GM12878 (cell line): ENCODE measurements at regions not wholly inside any gene's neighbourhood (a gene's known extent, or its start where the extent isn't known, plus 50 kb on each side); places are given as distances from the start of the nearest gene placed in this dataset.

ENCODE experiments used
- ATAC-seq: fragments of 200-7000 bp; cut with Tn5 transposase; 3 replicates; pipeline ENCODE4 v1.9.1; 2020; ENCODE audit warnings: mild to moderate bottlenecking, moderate library complexity
- BruUV-seq: library from RNA; stranded (reverse); fragments of 400-500 nt; replicated peaks from 2 replicates; lab custom pipeline; 2021; lab: Mats Ljungman, UMichigan
- CTCF ChIA-PET: fragments of 300-600 bp; sonication (Branson Sonifier 250); formaldehyde crosslinking; extraction: SDS; loops from one replicate; lab custom pipeline; 2021; ENCODE audit warnings: inconsistent platforms; lab: Yijun Ruan, JAX
- POLR2A ChIA-PET: fragments of 350-600 bp; formaldehyde crosslinking; extraction: SDS; loops from one replicate; lab custom pipeline; 2021; ENCODE audit warnings: inconsistent platforms; lab: Charles Lee
- RAD21 ChIA-PET: fragments of 300-600 bp; sonication (Branson Sonifier 250); formaldehyde crosslinking; loops from one replicate; lab custom pipeline; 2023; ENCODE audit warnings: antibody characterized with exemption; ENCODE audit not compliant: unreplicated experiment; lab: Charles Lee
- SMC1A ChIA-PET: fragments of 300-600 bp; sonication (Branson Sonifier 250); formaldehyde crosslinking; loops from one replicate; lab custom pipeline; 2023; ENCODE audit not compliant: unreplicated experiment, uncharacterized antibody; lab: Charles Lee
- DNase-seq: peaks from one replicate; pipeline ENCODE4 v3.0.0-alpha.2; 2011; ENCODE audit warnings: low read depth, low spot score
- FAIRE-seq: peaks from 3 replicates; lab custom pipeline; 2011; peaks lifted over from hg19 to GRCh38; lab: Jason Lieb, UNC
- H2AFZ ChIP-seq: 2 replicates; pipeline ENCODE4 v1.6.0; 2011; ENCODE audit warnings: low read depth, low read length, control low read depth; ENCODE audit not compliant: control insufficient read depth
- H3K27ac ChIP-seq: 2 replicates; pipeline ENCODE4 v1.5.1; 2011; ENCODE audit warnings: control low read depth; ENCODE audit not compliant: control insufficient read depth, insufficient read depth
- H3K27me3 ChIP-seq, 2 experiments: replicated peaks in 1 of 2; 2 replicates each; pipeline versions ENCODE4 v1.6.0 to v1.6.1; 2011; ENCODE audit warnings: low read length in 1 of 2; ENCODE audit not compliant: control insufficient read depth in 2 of 2, insufficient read depth in 2 of 2
- H3K36me3 ChIP-seq, 2 experiments: 2 replicates each; pipeline ENCODE4 v1.5.1; 2011; ENCODE audit warnings: low read length in 1 of 2; ENCODE audit not compliant: control insufficient read depth in 2 of 2, insufficient read depth in 2 of 2
- H3K4me1 ChIP-seq: 2 replicates; pipeline ENCODE4 v1.6.1; 2011; ENCODE audit warnings: mild to moderate bottlenecking, low read length, moderate library complexity, mixed read lengths; ENCODE audit not compliant: control insufficient read depth, insufficient read depth
- H3K4me2 ChIP-seq: 2 replicates; pipeline ENCODE4 v1.6.0; 2011; ENCODE audit warnings: control low read depth; ENCODE audit not compliant: control insufficient read depth, insufficient read depth
- H3K4me3 ChIP-seq: fragments of 200-600 bp; sonication (generic); 2 replicates; pipeline ENCODE4 v1.5.1; 2016
- H3K79me2 ChIP-seq: 2 replicates; pipeline ENCODE4 v1.6.0; 2011; ENCODE audit warnings: low read length; ENCODE audit not compliant: control insufficient read depth, insufficient read depth
- H3K9ac ChIP-seq: 2 replicates; pipeline ENCODE4 v1.8.0; 2011; ENCODE audit warnings: low read length, control low read depth, mixed read lengths; ENCODE audit not compliant: control insufficient read depth, insufficient read depth
- H3K9me3 ChIP-seq: replicated peaks from 3 replicates; pipeline ENCODE4 v1.5.1; 2011; ENCODE audit warnings: mild to moderate bottlenecking, low read length; ENCODE audit not compliant: control insufficient read depth, insufficient read depth
- H4K20me1 ChIP-seq: 2 replicates; pipeline ENCODE4 v1.6.0; 2011; ENCODE audit not compliant: control insufficient read depth, insufficient read depth
- BHLHE40 ChIP-seq, 2 experiments: fragments of 450-650 bp in 1 of 2; IDR thresholded peaks; 2 replicates each; pipeline ENCODE4 v1.6.1; 2011 to 2017; ENCODE audit warnings: low read depth in 2 of 2, borderline replicate concordance in 1 of 2, improper control_type of control experiment in 1 of 2, low read length in 1 of 2, mild to moderate bottlenecking in 1 of 2
- EGR1 ChIP-seq, 2 experiments: IDR thresholded peaks; 1 replicate in 1 of 2; 2 replicates in 1 of 2; pipeline ENCODE4 v1.6.1; 2011 to 2012; ENCODE audit warnings: low read depth in 2 of 2, low read length in 2 of 2, borderline replicate concordance in 1 of 2, mild to moderate bottlenecking in 1 of 2, moderate library complexity in 1 of 2
- IRF5 ChIP-seq: fragments of 450-650 bp; IDR thresholded peaks from 2 replicates; pipeline ENCODE4 v1.6.1; 2017; ENCODE audit warnings: borderline replicate concordance
- POLR2A ChIP-seq: IDR thresholded peaks from 2 replicates; pipeline ENCODE4 v1.6.1; 2011; ENCODE audit warnings: low read depth, mild to moderate bottlenecking, low read length
- SIN3A ChIP-seq: IDR thresholded peaks from 2 replicates; pipeline ENCODE4 v1.6.1; 2012; ENCODE audit warnings: low read depth, low read length, improper control_type of control experiment
- SMAD5 ChIP-seq: IDR thresholded peaks from 2 replicates; pipeline ENCODE4 v1.6.1; 2016; ENCODE audit warnings: antibody characterized with exemption, low read depth
- STAT1 ChIP-seq: fragments of 450-650 bp; conservative IDR thresholded peaks from 2 replicates; pipeline ENCODE4 v1.6.1; 2014; ENCODE audit warnings: antibody characterized with exemption, mild to moderate bottlenecking
- WGBS: methylation state at CpG from one replicate; pipeline ENCODE4 v1.1.6; 2016; ENCODE audit warnings: low lambda C conversion rate; ENCODE audit not compliant: insufficient replicate concordance, insufficient coverage; ENCODE audit errors: missing lambda C conversion rate; 5-methylcytosine and 5-hydroxymethylcytosine counted together
- in situ Hi-C: fragments of 300-500 bp; cut with MboI; formaldehyde crosslinking; loops from 9 replicates; pipeline ENCODE4 v1.14.3; 2018; ENCODE audit warnings: mixed read lengths
- intact Hi-C: fragments of 100-400 bp; cut with micrococcal nuclease; formaldehyde crosslinking; loops from one replicate; pipeline ENCODE4 v1.14.2; 2022; ENCODE audit not compliant: unreplicated experiment
- TF ChIP-seq, protein P1 (sequence below): fragments of 450-650 bp; formaldehyde crosslinking; IDR thresholded peaks from 2 replicates; pipeline ENCODE4 v1.4.0; 2020; ENCODE audit warnings: mild to moderate bottlenecking, moderate library complexity

GRCh38 chr14:28488684-28489083, 277.9 kb upstream of the FOXG1 start (continued):
- TF ChIP-seq, protein P1, sequence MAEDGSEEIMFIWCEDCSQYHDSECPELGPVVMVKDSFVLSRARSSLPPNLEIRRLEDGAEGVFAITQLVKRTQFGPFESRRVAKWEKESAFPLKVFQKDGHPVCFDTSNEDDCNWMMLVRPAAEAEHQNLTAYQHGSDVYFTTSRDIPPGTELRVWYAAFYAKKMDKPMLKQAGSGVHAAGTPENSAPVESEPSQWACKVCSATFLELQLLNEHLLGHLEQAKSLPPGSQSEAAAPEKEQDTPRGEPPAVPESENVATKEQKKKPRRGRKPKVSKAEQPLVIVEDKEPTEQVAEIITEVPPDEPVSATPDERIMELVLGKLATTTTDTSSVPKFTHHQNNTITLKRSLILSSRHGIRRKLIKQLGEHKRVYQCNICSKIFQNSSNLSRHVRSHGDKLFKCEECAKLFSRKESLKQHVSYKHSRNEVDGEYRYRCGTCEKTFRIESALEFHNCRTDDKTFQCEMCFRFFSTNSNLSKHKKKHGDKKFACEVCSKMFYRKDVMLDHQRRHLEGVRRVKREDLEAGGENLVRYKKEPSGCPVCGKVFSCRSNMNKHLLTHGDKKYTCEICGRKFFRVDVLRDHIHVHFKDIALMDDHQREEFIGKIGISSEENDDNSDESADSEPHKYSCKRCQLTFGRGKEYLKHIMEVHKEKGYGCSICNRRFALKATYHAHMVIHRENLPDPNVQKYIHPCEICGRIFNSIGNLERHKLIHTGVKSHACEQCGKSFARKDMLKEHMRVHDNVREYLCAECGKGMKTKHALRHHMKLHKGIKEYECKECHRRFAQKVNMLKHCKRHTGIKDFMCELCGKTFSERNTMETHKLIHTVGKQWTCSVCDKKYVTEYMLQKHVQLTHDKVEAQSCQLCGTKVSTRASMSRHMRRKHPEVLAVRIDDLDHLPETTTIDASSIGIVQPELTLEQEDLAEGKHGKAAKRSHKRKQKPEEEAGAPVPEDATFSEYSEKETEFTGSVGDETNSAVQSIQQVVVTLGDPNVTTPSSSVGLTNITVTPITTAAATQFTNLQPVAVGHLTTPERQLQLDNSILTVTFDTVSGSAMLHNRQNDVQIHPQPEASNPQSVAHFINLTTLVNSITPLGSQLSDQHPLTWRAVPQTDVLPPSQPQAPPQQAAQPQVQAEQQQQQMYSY (CRISPR knock-in tag): no peak
- TF ChIP-seq EGR1 (IDR thresholded peaks at IDR 0.05; ENCODE audit: borderline replicate concordance in 1 of 2, low read depth in 2 of 2, low read length in 2 of 2) (no peak), SMAD5 (no peak)
- TF ChIP-seq, all 136 proteins: peak for 0

GRCh38 chr14:28493516-28493915, 273.1 kb upstream of the FOXG1 start:
- DNase-seq: no peak
- Histone ChIP-seq H3K36me3 (no peaks in the 10 kb centered on the region), H3K4me2 (no peak overlapping the region), H4K20me1 (no peaks in the 10 kb centered on the region), H3K27me3 (no peaks in the 10 kb centered on the region), H2AFZ (no peak overlapping the region), H3K4me3 (no peak overlapping the region), H3K79me2 (no peaks in the 10 kb centered on the region), H3K9me3 (no peaks in the 10 kb centered on the region; the same call in 2 of the 3 replicates)
- POLR2A ChIA-PET: no interaction called here
- in situ Hi-C loops: no loop called here
- no peak for ATAC-seq
- CTCF ChIA-PET: no interaction called here
- WGBS: 10% methylated on average over 3 of the region's 3 CpGs
- TF ChIP-seq SIN3A: no peak
- TF ChIP-seq STAT1: no peak
- no peak for TF ChIP-seq IRF5
- no peak for TF ChIP-seq POLR2A
- TF ChIP-seq BHLHE40 (IDR thresholded peaks at IDR 0.05; ENCODE audit: borderline replicate concordance in 1 of 2, low read depth in 2 of 2, low read length in 1 of 2): no peak
- TF ChIP-seq, all 136 proteins: peak for 0
- Histone ChIP-seq H3K4me1 (no peaks in the 10 kb centered on the region), H3K9ac (no peak overlapping the region), H3K27ac (no peak overlapping the region)
- intact Hi-C loops: no loop called here
- ChIA-PET SMC1A (no interaction called here), RAD21 (no interaction called here)
- no TSS peak for BruUV-seq
- FAIRE-seq: no peak
